ENCODE measurements at regions not wholly inside any gene's neighbourhood (a gene's known extent, or its start where the extent isn't known, plus 50 kb on each side); places are given as distances from the start of the nearest gene placed in this dataset.

- TF ChIP-seq POLR2AphosphoS5 (IDR thresholded peaks at IDR 0.05) (no peak), POLR2A (IDR thresholded peaks at IDR 0.05) (no peak), CTCF (IDR thresholded peaks at IDR 0.05) (no peak), EP300 (IDR thresholded peaks at IDR 0.05) (no peak)
- H3K27me3 ChIP-seq = peaks cover 13% of the 10 kb centered on the region
- no peaks in the 10 kb centered on the region for H3K36me3 ChIP-seq
- no peak overlapping the region for H3K4me3 ChIP-seq
- 46 to 49% methylated on average over 4 to 11 of the region's 12 CpGs for WGBS, 2 donors (ENCODE audit: low coverage in 1 of 2)
- H3K4me1 ChIP-seq = no peaks in the 10 kb centered on the region
- H3K27ac ChIP-seq = no peak overlapping the region
- ATAC-seq = no peak
- H3K9me3 ChIP-seq = no peaks in the 10 kb centered on the region
Measured at GRCh38 chr1:112779665-112780526, 64.8 kb upstream of the PPM1J start.

- Histone ChIP-seq H3K4me1 (no peaks in the 10 kb centered on the region), H3K9me3 (no peaks in the 10 kb centered on the region), H3K4me3 (no peak overlapping the region), H3K27me3 (peaks cover 14% of the 10 kb centered on the region), H3K36me3 (no peaks in the 10 kb centered on the region), H3K27ac (no peak overlapping the region)
- ATAC-seq = no peak
- no peak for TF ChIP-seq EP300 (IDR thresholded peaks at IDR 0.05)
- no peak for TF ChIP-seq POLR2AphosphoS5 (IDR thresholded peaks at IDR 0.05)
- no peak for TF ChIP-seq POLR2A (IDR thresholded peaks at IDR 0.05)
- 36 to 50% methylated on average over 1 of the region's 1 CpG for WGBS, 2 donors (ENCODE audit: low coverage in 1 of 2)
Measured at GRCh38 chr1:112778137-112778536, 63.0 kb upstream of the PPM1J start.

GRCh38 chr1:112776688-112777087, 61.6 kb upstream of the PPM1J start:
- no peak overlapping the region for H3K27ac ChIP-seq
- WGBS, 2 donors (ENCODE audit: low coverage in 1 of 2) = 54 to 62% methylated on average over 2 to 3 of the region's 3 CpGs
- TF ChIP-seq EP300 (IDR thresholded peaks at IDR 0.05) = no peak
- no peak for TF ChIP-seq CTCF (IDR thresholded peaks at IDR 0.05)
- TF ChIP-seq POLR2AphosphoS5 (IDR thresholded peaks at IDR 0.05) = no peak
- TF ChIP-seq POLR2A (IDR thresholded peaks at IDR 0.05) = no peak
- no peak overlapping the region for H3K4me3 ChIP-seq
- no peaks in the 10 kb centered on the region for H3K36me3 ChIP-seq
- no peak for ATAC-seq
- no peaks in the 10 kb centered on the region for H3K4me1 ChIP-seq
- peaks cover 19% of the 10 kb centered on the region for H3K27me3 ChIP-seq
- no peaks in the 10 kb centered on the region for H3K9me3 ChIP-seq

GRCh38 chr1:112772781-112773180, 57.6 kb upstream of the PPM1J start:
- H3K4me3 ChIP-seq = no peak overlapping the region
- 54 to 56% methylated on average over 3 to 4 of the region's 4 CpGs for WGBS, 2 donors (ENCODE audit: low coverage in 1 of 2)

GRCh38 chr1:112770724-112771123, 55.6 kb upstream of the PPM1J start:
- TF ChIP-seq EP300 (IDR thresholded peaks at IDR 0.05) (no peak), POLR2AphosphoS5 (IDR thresholded peaks at IDR 0.05) (no peak), POLR2A (IDR thresholded peaks at IDR 0.05) (no peak), CTCF (IDR thresholded peaks at IDR 0.05) (no peak)
- no peak overlapping the region for H3K4me3 ChIP-seq
- WGBS, 2 donors (ENCODE audit: low coverage in 1 of 2) = 29% methylated on average over 4 of the region's 4 CpGs; no CpG with 5 or more reads in 1 of the 2 donors
- H3K36me3 ChIP-seq = no peaks in the 10 kb centered on the region
- no peak overlapping the region for H3K27ac ChIP-seq
- H3K9me3 ChIP-seq = no peaks in the 10 kb centered on the region
- H3K27me3 ChIP-seq = peaks cover 27% of the 10 kb centered on the region
- ATAC-seq = no peak
- no peaks in the 10 kb centered on the region for H3K4me1 ChIP-seq

More at GRCh38 chr1:112772781-112773180, 57.6 kb upstream of the PPM1J start:
- peaks cover 27% of the 10 kb centered on the region for H3K27me3 ChIP-seq
- H3K9me3 ChIP-seq = no peaks in the 10 kb centered on the region
- ATAC-seq = no peak
- no peak overlapping the region for H3K27ac ChIP-seq
- H3K36me3 ChIP-seq = no peaks in the 10 kb centered on the region
- no peak for TF ChIP-seq POLR2AphosphoS5 (IDR thresholded peaks at IDR 0.05)
- no peak for TF ChIP-seq CTCF (IDR thresholded peaks at IDR 0.05)
- TF ChIP-seq POLR2A (IDR thresholded peaks at IDR 0.05) = no peak
- no peak for TF ChIP-seq EP300 (IDR thresholded peaks at IDR 0.05)
- no peaks in the 10 kb centered on the region for H3K4me1 ChIP-seq

Measured in gastroesophageal sphincter (tissue), 4 donors.